GM10266 (cell line): ENCODE measurements at regions not wholly inside any gene's neighbourhood (a gene's known extent, or its start where the extent isn't known, plus 50 kb on each side); places are given as distances from the start of the nearest gene placed in this dataset.

Source experiments
- DNase-seq: peaks from one replicate; pipeline ENCODE4 v3.0.0; 2012; ENCODE audit errors: extremely low spot score
- TF ChIP-seq, protein P1 (sequence below): IDR thresholded peaks from 2 replicates; pipeline ENCODE4 v1.5.1; 2012; ENCODE audit warnings: mild to moderate bottlenecking, low read depth; ENCODE audit not compliant: control insufficient read depth, insufficient read depth; ENCODE audit errors: missing control alignments

DNA sequence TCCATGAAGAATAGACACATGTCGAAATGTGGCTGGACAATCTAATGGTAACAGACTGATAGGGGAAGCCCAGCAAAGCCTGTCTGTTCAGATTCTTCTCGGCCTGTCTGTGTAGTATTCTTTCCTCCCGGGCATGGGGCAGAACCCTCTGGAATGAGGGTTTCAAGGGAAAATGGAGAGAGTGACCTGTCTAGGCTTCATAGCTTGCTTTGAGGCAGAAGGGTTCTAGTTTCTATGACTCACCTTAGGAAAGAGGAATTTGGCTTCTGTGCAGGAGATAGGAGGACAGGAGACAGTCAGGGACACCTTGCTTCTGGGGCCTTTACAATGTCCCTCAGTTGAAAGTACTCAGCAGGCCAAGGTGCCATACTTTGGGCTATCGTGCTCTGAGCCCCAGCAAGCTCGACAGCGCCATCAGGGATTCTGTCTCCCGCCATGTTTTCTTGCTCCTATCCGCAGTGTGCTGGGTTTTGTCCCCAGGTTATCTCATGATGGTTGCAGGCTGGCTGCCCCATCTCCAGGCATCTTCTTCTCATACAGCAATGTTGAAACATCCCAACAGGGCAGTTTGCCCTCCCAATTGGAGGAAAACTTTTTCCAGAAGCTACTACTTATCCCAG, 74.7 kb upstream of the TLK1 start:
- TF ChIP-seq, protein P1, sequence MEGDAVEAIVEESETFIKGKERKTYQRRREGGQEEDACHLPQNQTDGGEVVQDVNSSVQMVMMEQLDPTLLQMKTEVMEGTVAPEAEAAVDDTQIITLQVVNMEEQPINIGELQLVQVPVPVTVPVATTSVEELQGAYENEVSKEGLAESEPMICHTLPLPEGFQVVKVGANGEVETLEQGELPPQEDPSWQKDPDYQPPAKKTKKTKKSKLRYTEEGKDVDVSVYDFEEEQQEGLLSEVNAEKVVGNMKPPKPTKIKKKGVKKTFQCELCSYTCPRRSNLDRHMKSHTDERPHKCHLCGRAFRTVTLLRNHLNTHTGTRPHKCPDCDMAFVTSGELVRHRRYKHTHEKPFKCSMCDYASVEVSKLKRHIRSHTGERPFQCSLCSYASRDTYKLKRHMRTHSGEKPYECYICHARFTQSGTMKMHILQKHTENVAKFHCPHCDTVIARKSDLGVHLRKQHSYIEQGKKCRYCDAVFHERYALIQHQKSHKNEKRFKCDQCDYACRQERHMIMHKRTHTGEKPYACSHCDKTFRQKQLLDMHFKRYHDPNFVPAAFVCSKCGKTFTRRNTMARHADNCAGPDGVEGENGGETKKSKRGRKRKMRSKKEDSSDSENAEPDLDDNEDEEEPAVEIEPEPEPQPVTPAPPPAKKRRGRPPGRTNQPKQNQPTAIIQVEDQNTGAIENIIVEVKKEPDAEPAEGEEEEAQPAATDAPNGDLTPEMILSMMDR: no peak
- DNase-seq: no peak

DNA sequence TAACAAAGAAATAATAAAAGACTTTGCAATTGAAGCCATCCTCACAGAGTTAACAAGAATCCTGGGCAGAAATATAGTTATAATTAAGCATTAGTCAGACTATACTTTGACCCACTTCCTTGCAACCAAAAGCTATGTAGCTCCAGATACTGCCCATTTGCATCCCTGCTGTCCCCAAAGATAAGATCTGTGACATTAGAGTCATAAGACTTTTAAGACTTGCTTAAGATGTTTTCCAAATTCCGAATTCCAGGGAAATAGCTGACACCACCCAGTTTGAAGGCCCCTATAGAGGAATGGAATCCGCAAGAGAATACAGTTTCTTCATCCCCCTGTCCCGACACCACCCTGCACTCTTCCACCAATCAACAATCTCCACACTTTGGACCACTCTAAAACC, 69.5 kb upstream of the TLK1 start:
- TF ChIP-seq, protein P1: no peak
- DNase-seq: no peak

DNA sequence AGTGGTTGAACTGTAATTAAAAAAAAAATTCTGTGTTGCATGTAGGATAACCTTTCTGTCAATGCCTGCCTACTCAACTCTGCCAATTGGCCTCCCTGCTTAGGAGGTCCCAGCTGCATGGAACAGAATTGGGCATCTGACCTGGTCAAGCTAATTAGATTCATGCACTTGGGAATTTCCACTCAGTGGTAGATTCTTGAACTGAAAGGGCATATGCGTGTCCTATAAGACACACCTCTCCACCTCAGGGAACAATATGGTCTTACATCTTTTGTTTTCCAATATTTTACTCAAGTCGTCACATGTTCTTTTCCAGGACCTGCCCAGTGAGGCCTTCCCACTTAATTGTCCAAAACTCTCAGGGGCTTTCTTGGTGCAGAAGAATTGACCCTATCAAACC, 68.1 kb upstream of the TLK1 start:
- no peak for DNase-seq
- TF ChIP-seq, protein P1: no peak

DNA sequence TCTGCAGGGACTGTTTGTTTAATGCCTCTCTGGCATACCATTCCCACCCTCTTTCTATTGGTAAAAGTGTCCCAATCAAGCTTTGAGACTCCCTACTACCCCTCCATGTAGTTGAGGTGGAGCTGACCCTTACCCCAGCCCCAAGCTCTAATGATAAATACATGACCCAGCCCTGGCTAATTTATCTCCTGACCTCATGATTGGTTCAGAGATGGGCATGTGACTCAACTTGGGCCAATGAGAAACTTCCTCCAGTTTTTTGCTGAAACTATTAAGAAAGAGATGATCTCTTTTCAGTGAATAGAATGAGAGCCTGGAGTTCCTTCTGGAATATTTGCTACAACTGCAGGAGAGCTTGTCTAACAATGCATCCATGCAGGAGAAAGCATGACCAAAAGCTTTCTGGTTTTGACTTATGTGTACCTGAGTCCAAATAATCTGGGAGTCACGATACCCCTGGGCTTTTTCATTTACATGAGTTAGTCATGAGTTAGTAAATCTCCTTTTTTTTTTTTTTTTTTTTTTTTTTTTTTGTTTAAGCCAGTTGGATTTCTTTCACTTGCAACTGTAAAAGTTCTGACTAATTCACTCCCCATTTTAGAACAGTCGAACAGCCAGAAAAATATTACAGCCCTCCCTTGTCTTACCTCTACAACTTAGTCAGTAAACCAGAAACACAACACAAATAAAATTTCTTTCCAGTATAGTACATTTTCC, 66.5 kb upstream of the TLK1 start:
- TF ChIP-seq, protein P1: no peak
- no peak for DNase-seq

DNA sequence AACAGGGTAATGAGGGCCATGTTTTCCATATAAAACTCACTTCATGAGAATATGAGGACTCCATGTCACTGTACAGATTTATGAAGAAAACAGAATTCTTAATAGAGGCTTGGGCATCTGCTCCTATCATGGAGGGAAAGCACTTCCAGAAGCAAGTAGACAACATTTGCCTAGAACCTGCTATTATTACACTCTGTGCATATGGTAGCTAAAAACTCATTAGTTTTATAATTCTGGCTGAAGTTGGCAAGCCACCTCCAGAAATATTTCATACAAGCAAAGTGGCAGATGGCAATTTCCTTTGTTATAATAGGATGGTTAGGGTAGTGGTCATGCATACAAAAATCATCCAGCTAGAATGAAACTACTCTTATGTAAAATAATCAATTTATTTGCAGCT, 65.8 kb upstream of the TLK1 start:
- no peak for DNase-seq
- TF ChIP-seq, protein P1: no peak

DNA sequence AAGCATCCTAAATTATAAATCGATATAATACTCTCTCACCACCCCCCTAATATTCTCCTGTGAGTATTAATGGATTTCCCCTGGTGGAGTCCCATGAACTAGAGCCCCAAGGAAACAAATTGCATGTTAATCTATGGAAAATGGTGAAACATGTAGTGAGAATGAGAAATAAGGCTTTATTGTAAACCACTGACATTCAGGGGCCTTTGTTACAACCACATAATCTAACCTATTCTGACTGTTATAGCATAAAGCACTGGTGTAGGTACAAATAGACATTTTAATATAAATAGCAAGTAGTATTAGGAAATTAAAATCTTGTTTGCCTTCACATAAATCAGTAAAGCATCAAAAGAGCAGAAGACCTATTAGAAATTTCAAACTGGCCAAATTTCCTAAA, 65.3 kb upstream of the TLK1 start:
- no peak for DNase-seq
- TF ChIP-seq, protein P1: no peak

DNA sequence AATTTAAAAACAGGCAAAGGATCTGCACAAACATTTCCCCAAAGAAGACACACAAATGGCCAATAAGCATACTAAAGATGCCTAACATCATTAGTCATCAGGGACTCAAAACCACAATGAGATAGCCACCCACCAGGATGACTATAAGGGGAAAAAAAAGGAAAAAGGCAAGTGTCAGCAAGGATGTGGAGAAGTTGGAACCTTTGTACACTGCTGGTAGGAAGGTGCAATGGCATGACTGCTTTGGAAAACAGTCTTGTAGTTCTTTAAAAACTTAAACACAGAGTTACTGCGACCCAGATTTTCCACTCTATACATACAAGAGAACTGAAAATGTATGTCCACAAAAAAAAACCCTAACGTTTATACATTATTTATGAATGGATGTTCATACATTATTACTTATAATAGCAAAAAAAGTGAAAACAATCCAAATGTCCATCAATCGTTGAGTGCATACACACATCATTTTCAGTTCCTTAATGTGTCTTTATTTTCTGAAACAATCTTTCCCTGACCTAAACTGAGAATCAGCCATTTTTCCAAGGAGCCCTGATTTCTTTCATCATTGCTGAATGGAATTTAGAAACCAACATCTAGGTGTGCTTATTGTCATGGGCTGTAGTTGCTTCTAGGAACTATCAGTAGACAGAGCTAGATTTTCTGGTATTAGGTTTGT, 64.7 kb upstream of the TLK1 start:
- TF ChIP-seq, protein P1: no peak
- DNase-seq: no peak
